ENCODE measurements at regions not wholly inside any gene's neighbourhood (a gene's known extent, or its start where the extent isn't known, plus 50 kb on each side); places are given as distances from the start of the nearest gene placed in this dataset.
"Not testable (repeated sequence)": the region's sequence is repeated elsewhere in the genome, so short reads cannot be mapped to it uniquely, and the experiment has no call there.

GRCh38 chr16:16489466-16489865 is 110.5 kb downstream of the NPIPA7 start:
- H3K4me2 ChIP-seq (ENCODE audit: low read length); H3K27ac ChIP-seq (ENCODE audit: low read depth, low read length); FAIRE-seq; H3K36me3 ChIP-seq (ENCODE audit: insufficient read depth, low read length); H3K9ac ChIP-seq (ENCODE audit: low read length); H3K4me3 Mint-ChIP-seq (ENCODE audit: unreplicated experiment); H3K36me3 Mint-ChIP-seq (ENCODE audit: low read depth, unreplicated experiment); H3K9me3 ChIP-seq (ENCODE audit: insufficient read depth, low read depth, low read length); DNase-seq (ENCODE audit: low read depth); H3K27ac Mint-ChIP-seq (ENCODE audit: unreplicated experiment); H3K27me3 Mint-ChIP-seq (ENCODE audit: low read depth, unreplicated experiment); H4K20me1 ChIP-seq (ENCODE audit: insufficient read depth, low read length); H3K9me3 Mint-ChIP-seq (ENCODE audit: unreplicated experiment); H2AFZ ChIP-seq (ENCODE audit: low read depth, low read length); H3K4me1 ChIP-seq (ENCODE audit: insufficient read depth, low read length); H3K4me3 ChIP-seq (ENCODE audit: insufficient read depth, low read depth, low read length); H3K27me3 ChIP-seq (ENCODE audit: insufficient read depth, low read length); H3K79me2 ChIP-seq (ENCODE audit: insufficient read depth, low read length); H3K4me1 Mint-ChIP-seq (ENCODE audit: low read depth, unreplicated experiment): not testable (repeated sequence)

- H3K4me1 Mint-ChIP-seq (ENCODE audit: low read depth, unreplicated experiment); H3K27me3 Mint-ChIP-seq (ENCODE audit: low read depth, unreplicated experiment); H3K9ac ChIP-seq (ENCODE audit: low read length); H3K4me1 ChIP-seq (ENCODE audit: insufficient read depth, low read length); H3K4me3 ChIP-seq (ENCODE audit: insufficient read depth, low read depth, low read length); H3K27ac Mint-ChIP-seq (ENCODE audit: unreplicated experiment); H3K4me3 Mint-ChIP-seq (ENCODE audit: unreplicated experiment); H4K20me1 ChIP-seq (ENCODE audit: insufficient read depth, low read length); H3K79me2 ChIP-seq (ENCODE audit: insufficient read depth, low read length); H3K9me3 ChIP-seq (ENCODE audit: insufficient read depth, low read depth, low read length); FAIRE-seq; DNase-seq (ENCODE audit: low read depth); H3K36me3 ChIP-seq (ENCODE audit: insufficient read depth, low read length); H2AFZ ChIP-seq (ENCODE audit: low read depth, low read length); H3K4me2 ChIP-seq (ENCODE audit: low read length); H3K27ac ChIP-seq (ENCODE audit: low read depth, low read length); H3K27me3 ChIP-seq (ENCODE audit: insufficient read depth, low read length); H3K36me3 Mint-ChIP-seq (ENCODE audit: low read depth, unreplicated experiment); H3K9me3 Mint-ChIP-seq (ENCODE audit: unreplicated experiment): not testable (repeated sequence)
These were observed 115.2 kb downstream of the NPIPA7 start for GRCh38 chr16:16494114-16494513.

GRCh38 chr16:16494998-16495397 is 116.1 kb downstream of the NPIPA7 start:
- H2AFZ ChIP-seq (ENCODE audit: low read depth, low read length); H3K4me3 ChIP-seq (ENCODE audit: insufficient read depth, low read depth, low read length); H3K4me1 Mint-ChIP-seq (ENCODE audit: low read depth, unreplicated experiment); H3K4me1 ChIP-seq (ENCODE audit: insufficient read depth, low read length); H3K27me3 Mint-ChIP-seq (ENCODE audit: low read depth, unreplicated experiment); H3K36me3 ChIP-seq (ENCODE audit: insufficient read depth, low read length); H3K9ac ChIP-seq (ENCODE audit: low read length); H3K79me2 ChIP-seq (ENCODE audit: insufficient read depth, low read length); H3K4me2 ChIP-seq (ENCODE audit: low read length); FAIRE-seq; H3K27me3 ChIP-seq (ENCODE audit: insufficient read depth, low read length); H3K9me3 Mint-ChIP-seq (ENCODE audit: unreplicated experiment); H3K9me3 ChIP-seq (ENCODE audit: insufficient read depth, low read depth, low read length); H3K36me3 Mint-ChIP-seq (ENCODE audit: low read depth, unreplicated experiment); H3K27ac ChIP-seq (ENCODE audit: low read depth, low read length); H3K27ac Mint-ChIP-seq (ENCODE audit: unreplicated experiment); H4K20me1 ChIP-seq (ENCODE audit: insufficient read depth, low read length); H3K4me3 Mint-ChIP-seq (ENCODE audit: unreplicated experiment); DNase-seq (ENCODE audit: low read depth): not testable (repeated sequence)

- not testable (repeated sequence) for H3K36me3 Mint-ChIP-seq (ENCODE audit: low read depth, unreplicated experiment); H3K27ac Mint-ChIP-seq (ENCODE audit: unreplicated experiment)
These were observed 120.9 kb downstream of the NPIPA7 start for GRCh38 chr16:16499875-16500274.

GRCh38 chr16:16507041-16507440 is 128.1 kb downstream of the NPIPA7 start:
- H3K79me2 ChIP-seq (ENCODE audit: insufficient read depth, low read length); H2AFZ ChIP-seq (ENCODE audit: low read depth, low read length); DNase-seq (ENCODE audit: low read depth); H3K36me3 Mint-ChIP-seq (ENCODE audit: low read depth, unreplicated experiment); H3K9me3 Mint-ChIP-seq (ENCODE audit: unreplicated experiment); H3K4me3 ChIP-seq (ENCODE audit: insufficient read depth, low read depth, low read length); H3K4me1 Mint-ChIP-seq (ENCODE audit: low read depth, unreplicated experiment); H4K20me1 ChIP-seq (ENCODE audit: insufficient read depth, low read length); H3K9me3 ChIP-seq (ENCODE audit: insufficient read depth, low read depth, low read length); H3K4me3 Mint-ChIP-seq (ENCODE audit: unreplicated experiment); H3K27me3 ChIP-seq (ENCODE audit: insufficient read depth, low read length); H3K4me1 ChIP-seq (ENCODE audit: insufficient read depth, low read length); H3K27ac Mint-ChIP-seq (ENCODE audit: unreplicated experiment); H3K36me3 ChIP-seq (ENCODE audit: insufficient read depth, low read length); H3K4me2 ChIP-seq (ENCODE audit: low read length); H3K27ac ChIP-seq (ENCODE audit: low read depth, low read length); FAIRE-seq; H3K27me3 Mint-ChIP-seq (ENCODE audit: low read depth, unreplicated experiment); H3K9ac ChIP-seq (ENCODE audit: low read length): not testable (repeated sequence)

More at GRCh38 chr16:16499875-16500274, 120.9 kb downstream of the NPIPA7 start:
- not testable (repeated sequence) for H3K9me3 Mint-ChIP-seq (ENCODE audit: unreplicated experiment); H3K9ac ChIP-seq (ENCODE audit: low read length); H2AFZ ChIP-seq (ENCODE audit: low read depth, low read length); H3K4me3 ChIP-seq (ENCODE audit: insufficient read depth, low read depth, low read length); H3K27me3 Mint-ChIP-seq (ENCODE audit: low read depth, unreplicated experiment); H3K4me1 ChIP-seq (ENCODE audit: insufficient read depth, low read length); H3K79me2 ChIP-seq (ENCODE audit: insufficient read depth, low read length); H3K4me1 Mint-ChIP-seq (ENCODE audit: low read depth, unreplicated experiment); H3K9me3 ChIP-seq (ENCODE audit: insufficient read depth, low read depth, low read length); H3K27ac ChIP-seq (ENCODE audit: low read depth, low read length); H3K4me2 ChIP-seq (ENCODE audit: low read length); DNase-seq (ENCODE audit: low read depth); H4K20me1 ChIP-seq (ENCODE audit: insufficient read depth, low read length); FAIRE-seq; H3K27me3 ChIP-seq (ENCODE audit: insufficient read depth, low read length); H3K36me3 ChIP-seq (ENCODE audit: insufficient read depth, low read length); H3K4me3 Mint-ChIP-seq (ENCODE audit: unreplicated experiment)

- not testable (repeated sequence) for DNase-seq (ENCODE audit: low read depth); H3K27ac ChIP-seq (ENCODE audit: low read depth, low read length); H3K36me3 Mint-ChIP-seq (ENCODE audit: low read depth, unreplicated experiment); H2AFZ ChIP-seq (ENCODE audit: low read depth, low read length); H4K20me1 ChIP-seq (ENCODE audit: insufficient read depth, low read length); H3K36me3 ChIP-seq (ENCODE audit: insufficient read depth, low read length); H3K4me1 ChIP-seq (ENCODE audit: insufficient read depth, low read length); H3K27me3 ChIP-seq (ENCODE audit: insufficient read depth, low read length); H3K9me3 ChIP-seq (ENCODE audit: insufficient read depth, low read depth, low read length); H3K79me2 ChIP-seq (ENCODE audit: insufficient read depth, low read length); H3K27ac Mint-ChIP-seq (ENCODE audit: unreplicated experiment); H3K4me3 Mint-ChIP-seq (ENCODE audit: unreplicated experiment); H3K27me3 Mint-ChIP-seq (ENCODE audit: low read depth, unreplicated experiment); H3K9ac ChIP-seq (ENCODE audit: low read length); H3K4me2 ChIP-seq (ENCODE audit: low read length); FAIRE-seq; H3K4me1 Mint-ChIP-seq (ENCODE audit: low read depth, unreplicated experiment); H3K9me3 Mint-ChIP-seq (ENCODE audit: unreplicated experiment); H3K4me3 ChIP-seq (ENCODE audit: insufficient read depth, low read depth, low read length)
These were observed 129.4 kb downstream of the NPIPA7 start for GRCh38 chr16:16508344-16508743.

Measured in astrocyte (in vitro differentiated cells and primary cell).